Neural cell (in vitro differentiated cells): ENCODE measurements at regions not wholly inside any gene's neighbourhood (a gene's known extent, or its start where the extent isn't known, plus 50 kb on each side); places are given as distances from the start of the nearest gene placed in this dataset.

Source experiments
- H2AFZ ChIP-seq: fragments of 200-600, 300-800 bp; sonication (generic), shearing (Covaris generic); 2 replicates; pipeline ENCODE4 v1.6.0; 2014; ENCODE audit warnings: low read depth, mild to moderate bottlenecking, antibody characterized with exemption, low read length, moderate library complexity
- H3F3A ChIP-seq: fragments of 200-600 bp; shearing (Covaris generic); 2 replicates; pipeline ENCODE4 v1.6.1; 2016; ENCODE audit warnings: mild to moderate bottlenecking, moderate library complexity, mixed read lengths, antibody characterized with exemption, low read length; ENCODE audit not compliant: insufficient read depth, poor library complexity, severe bottlenecking
- H3K27ac ChIP-seq: fragments of 200-600, 300-800 bp; sonication (generic), shearing (Covaris generic); 2 replicates; pipeline ENCODE4 v1.5.1; 2014; ENCODE audit warnings: mild to moderate bottlenecking, low read length, moderate library complexity
- H3K27me3 ChIP-seq: fragments of 300-800, 200-600 bp; sonication (generic), shearing (Covaris generic); 2 replicates; pipeline ENCODE4 v1.6.0; 2014; ENCODE audit warnings: mild to moderate bottlenecking, low read depth, low read length, moderate library complexity; ENCODE audit not compliant: insufficient read depth
- H3K36me3 ChIP-seq: fragments of 300-800, 200-600 bp; sonication (generic), shearing (Covaris generic); 2 replicates; pipeline ENCODE4 v1.5.1; 2014; ENCODE audit warnings: mild to moderate bottlenecking, antibody characterized with exemption, low read length, moderate library complexity; ENCODE audit not compliant: insufficient read depth
- H3K4me2 ChIP-seq: fragments of 300-800, 200-600 bp; sonication (generic), shearing (Covaris generic); 2 replicates; pipeline ENCODE4 v1.6.0; 2014; ENCODE audit warnings: mild to moderate bottlenecking, low read length
- H3K4me3 ChIP-seq: fragments of 300-800, 200-600 bp; sonication (generic), shearing (Covaris generic); 2 replicates; pipeline ENCODE4 v1.5.1; 2014; ENCODE audit warnings: mild to moderate bottlenecking, low read length, moderate library complexity
- H3K79me2 ChIP-seq: fragments of 200-600 bp; shearing (Covaris generic); replicated peaks from 2 replicates; pipeline ENCODE4 v1.6.0; 2014; ENCODE audit warnings: mild to moderate bottlenecking, low read length, moderate library complexity; ENCODE audit not compliant: insufficient read depth
- H3K9ac ChIP-seq: fragments of 300-800, 200-600 bp; sonication (generic), shearing (Covaris generic); 2 replicates; pipeline ENCODE4 v1.6.1; 2016; ENCODE audit warnings: mild to moderate bottlenecking, low read length, mixed read lengths
- H3K9me2 ChIP-seq: fragments of 200-600 bp; shearing (Covaris generic); 2 replicates; pipeline ENCODE4 v1.6.1; 2016; ENCODE audit warnings: mild to moderate bottlenecking, low read length, mixed read lengths; ENCODE audit not compliant: insufficient read depth
- H3K9me3 ChIP-seq: fragments of 200-600, 300-800 bp; sonication (generic), shearing (Covaris generic); 2 replicates; pipeline ENCODE4 v1.6.1; 2016; ENCODE audit warnings: mild to moderate bottlenecking, mixed run types, low read length, moderate library complexity, mixed read lengths
- H4K20me1 ChIP-seq: fragments of 200-600 bp; shearing (Covaris generic); 2 replicates; pipeline ENCODE4 v1.6.1; 2016; ENCODE audit warnings: mild to moderate bottlenecking, mixed run types; ENCODE audit not compliant: insufficient read depth
- CTCF ChIP-seq: fragments of 450-650 bp; IDR thresholded peaks from 2 replicates; pipeline ENCODE4 v1.5.1; 2014; ENCODE audit warnings: antibody characterized with exemption, mild to moderate bottlenecking, moderate library complexity; ENCODE audit not compliant: poor library complexity, severe bottlenecking
- EP300 ChIP-seq: fragments of 450-650 bp; conservative IDR thresholded peaks from 2 replicates; pipeline ENCODE4 v1.6.1; 2014; ENCODE audit warnings: antibody characterized with exemption, mild to moderate bottlenecking, moderate library complexity; ENCODE audit not compliant: poor library complexity, severe bottlenecking
- EZH2 ChIP-seq: fragments of 200-600, 300-800 bp; shearing (Covaris generic), sonication (generic); IDR thresholded peaks from 2 replicates; pipeline ENCODE4 v1.6.1; 2014; ENCODE audit warnings: antibody characterized with exemption, low read length, borderline replicate concordance, mild to moderate bottlenecking; ENCODE audit not compliant: insufficient read depth, poor library complexity, severe bottlenecking
- MXI1 ChIP-seq: fragments of 450-650 bp; conservative IDR thresholded peaks from 2 replicates; pipeline ENCODE4 v1.6.1; 2014; ENCODE audit warnings: antibody characterized with exemption, mild to moderate bottlenecking; ENCODE audit not compliant: poor library complexity, severe bottlenecking
- POLR2AphosphoS5 ChIP-seq: IDR thresholded peaks from 2 replicates; pipeline ENCODE4 v1.6.1; 2012
- RAD21 ChIP-seq: fragments of 450-650 bp; conservative IDR thresholded peaks from 2 replicates; pipeline ENCODE4 v1.6.1; 2014; ENCODE audit warnings: antibody characterized with exemption, mild to moderate bottlenecking, moderate library complexity
- REST ChIP-seq: IDR thresholded peaks from 2 replicates; pipeline ENCODE4 v1.6.1; 2012; ENCODE audit warnings: borderline replicate concordance
- SMC3 ChIP-seq: fragments of 450-650 bp; conservative IDR thresholded peaks from 2 replicates; pipeline ENCODE4 v1.6.1; 2014; ENCODE audit warnings: antibody characterized with exemption, mild to moderate bottlenecking, moderate library complexity; ENCODE audit not compliant: poor library complexity
- TAF1 ChIP-seq: IDR thresholded peaks from 2 replicates; pipeline ENCODE4 v1.6.1; 2012; ENCODE audit warnings: low read depth

- no peak for TF ChIP-seq CTCF
- no peak for TF ChIP-seq MXI1
These were observed 163.2 kb downstream of the SH2D4B start (continued) for GRCh38 chr10:80700760-80701444.

- no peak overlapping the region for H3K4me2 ChIP-seq
- no peak overlapping the region for H3K27ac ChIP-seq
- H3K9ac ChIP-seq: no peak overlapping the region
- no peaks in the 10 kb centered on the region for H3K36me3 ChIP-seq
- H3F3A ChIP-seq: no peaks in the 10 kb centered on the region
- H3K9me3 ChIP-seq: no peaks in the 10 kb centered on the region
- H3K79me2 ChIP-seq: no peaks in the 10 kb centered on the region
- no peaks in the 10 kb centered on the region for H3K27me3 ChIP-seq
- H2AFZ ChIP-seq: no peak overlapping the region
- no peak overlapping the region for H3K4me3 ChIP-seq
- TF ChIP-seq MXI1: no peak
- TF ChIP-seq SMC3: no peak
- H3K9me2 ChIP-seq: no peaks in the 10 kb centered on the region
- H4K20me1 ChIP-seq: no peaks in the 10 kb centered on the region
These were observed 164.0 kb downstream of the SH2D4B start for GRCh38 chr10:80701706-80702105.

GRCh38 chr10:80702143-80702542, 164.4 kb downstream of the SH2D4B start:
- Histone ChIP-seq H3K27me3 (no peaks in the 10 kb centered on the region), H3K36me3 (no peaks in the 10 kb centered on the region), H3F3A (no peaks in the 10 kb centered on the region), H3K4me2 (no peak overlapping the region), H3K9me3 (no peaks in the 10 kb centered on the region), H3K4me3 (no peak overlapping the region), H3K79me2 (no peaks in the 10 kb centered on the region), H2AFZ (no peak overlapping the region), H3K27ac (no peak overlapping the region), H4K20me1 (no peaks in the 10 kb centered on the region), H3K9me2 (no peaks in the 10 kb centered on the region), H3K9ac (no peak overlapping the region)
- TF ChIP-seq TAF1 (no peak), POLR2AphosphoS5 (no peak), MXI1 (no peak), REST (no peak), EP300 (no peak), RAD21 (no peak), EZH2 (no peak), CTCF (no peak), SMC3 (no peak)
